ENCODE measurements at regions not wholly inside any gene's neighbourhood (a gene's known extent, or its start where the extent isn't known, plus 50 kb on each side); places are given as distances from the start of the nearest gene placed in this dataset.
A peak's percentile ranks its signal among the peaks of the same experiment; 100 is the strongest.

DNA sequence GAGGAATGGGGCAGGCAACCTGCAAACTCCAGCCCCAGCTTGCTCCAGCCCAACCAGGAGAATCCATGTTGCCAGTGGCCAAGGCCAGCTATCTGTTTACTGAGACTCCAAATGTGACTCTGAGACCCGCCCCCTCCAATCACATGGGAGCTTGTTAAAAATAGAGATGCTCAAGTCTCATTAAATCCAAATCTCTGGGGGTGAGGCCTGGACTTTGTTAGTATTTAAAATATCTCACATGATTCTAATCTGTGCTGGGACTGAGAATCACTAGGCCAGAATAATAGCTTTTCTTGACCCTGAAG is 224.2 kb upstream of the TBL1XR1 start:
- no peaks in the 10 kb centered on the region for H3K79me1 ChIP-seq (ENCODE audit: low read depth, low read length)
- H3K23ac ChIP-seq (ENCODE audit: insufficient read length) = no peak overlapping the region
- H2BK120ac ChIP-seq (replicated peaks; ENCODE audit: low read depth, low read length) = no peak overlapping the region
- FAIRE-seq = no peak
- WGBS, 2 experiments (ENCODE audit: extremely low coverage in 1 of 2, insufficient coverage in 1 of 2, insufficient read length in 1 of 2, insufficient replicate concordance in 2 of 2, low coverage in 1 of 2, low lambda C conversion rate in 2 of 2, missing lambda C conversion rate in 1 of 2) = 72% methylated on average over 1 of the region's 1 CpG; no CpG with 5 or more reads in 1 of the 2 experiments
- no peak overlapping the region for H3K14ac ChIP-seq (ENCODE audit: insufficient read length)
- H3K9ac ChIP-seq (replicated peaks in 1 of 4; ENCODE audit: extremely low read depth in 1 of 4, low read depth in 3 of 4, low read length in 3 of 4) = no peak overlapping the region
- no peak overlapping the region for H3K56ac ChIP-seq (replicated peaks; ENCODE audit: insufficient read length, low read depth, low read length)
- H3K9me3 ChIP-seq (ENCODE audit: insufficient read depth in 2 of 2, low read depth in 1 of 2, low read length in 1 of 2) = no peaks in the 10 kb centered on the region
- no peak overlapping the region for H2BK15ac ChIP-seq (ENCODE audit: low read length)
- H4K5ac ChIP-seq (ENCODE audit: insufficient read length, low read depth, low read length) = no peak overlapping the region
- no peak overlapping the region for H2BK20ac ChIP-seq (ENCODE audit: low read length)
- H3K4ac ChIP-seq (replicated peaks; ENCODE audit: insufficient read length, low read depth, low read length) = no peak overlapping the region
- no peak overlapping the region for H2AK5ac ChIP-seq (ENCODE audit: low read depth, low read length)
- no peak overlapping the region for H4K8ac ChIP-seq (ENCODE audit: extremely low read depth, insufficient read depth, low read length)
- no peak overlapping the region for H3K4me3 ChIP-seq (ENCODE audit: extremely low read depth in 1 of 4, insufficient read depth in 2 of 4, low read depth in 3 of 4, low read length in 4 of 4)
- H2BK12ac ChIP-seq (ENCODE audit: low read depth, low read length) = no peak overlapping the region
- no peak overlapping the region for H2BK5ac ChIP-seq (ENCODE audit: low read depth, low read length)
- H2AFZ ChIP-seq (ENCODE audit: low read length) = 0 out of 2 replicates have a peak overlapping the region, but pooled peaks have one; percentile 76
- ChIA-PET CTCF (ENCODE audit: partially characterized antibody) (interaction anchor here (0.8 kb wide), 1 partner anchor 10 kb away, joined by 3 read pairs; no protein-coding TSS in a partner anchor), POLR2A (ENCODE audit: partially characterized antibody) (no interaction called here)
- H3K18ac ChIP-seq (ENCODE audit: extremely low read depth, low read length) = no peak overlapping the region
- H3K36me3 ChIP-seq (ENCODE audit: control insufficient read depth in 2 of 4, insufficient read depth in 4 of 4, low read length in 3 of 4) = no peaks in the 10 kb centered on the region
- H3K4me1 ChIP-seq (replicated peaks in 1 of 4; ENCODE audit: control insufficient read depth in 3 of 4, insufficient read depth in 4 of 4, low read length in 3 of 4) = 0 out of 7 replicates have a peak, but pooled peaks cover 0 to 3% (median under 1%) of the 10 kb centered on the region in 4 experiments
- no peak overlapping the region for H3K4me2 ChIP-seq (ENCODE audit: insufficient read depth in 1 of 2, low read depth in 2 of 2, low read length in 2 of 2)
- no peaks in the 10 kb centered on the region for H3K79me2 ChIP-seq (ENCODE audit: control insufficient read depth in 1 of 2, insufficient read depth in 2 of 2, low read length in 2 of 2)
- no peak overlapping the region for H4K91ac ChIP-seq (replicated peaks; ENCODE audit: insufficient read length, low read length)
- no peaks in the 10 kb centered on the region for H4K20me1 ChIP-seq (replicated peaks in 1 of 2; ENCODE audit: control insufficient read depth in 1 of 2, insufficient read depth in 2 of 2, low read length in 2 of 2)
- no peaks in the 10 kb centered on the region for H3K27me3 ChIP-seq (replicated peaks in 1 of 4; ENCODE audit: control insufficient read depth in 3 of 4, extremely low read depth in 1 of 4, insufficient read depth in 3 of 4, low read length in 3 of 4)
- no peaks in the 10 kb centered on the region for H3K23me2 ChIP-seq (ENCODE audit: low read depth, low read length)
- DNase-seq (ENCODE audit: low read depth in 1 of 2, low spot score in 2 of 2) = no peak
- no peak overlapping the region for H3K27ac ChIP-seq (ENCODE audit: low read depth, low read length)
- TF ChIP-seq, protein P1, sequence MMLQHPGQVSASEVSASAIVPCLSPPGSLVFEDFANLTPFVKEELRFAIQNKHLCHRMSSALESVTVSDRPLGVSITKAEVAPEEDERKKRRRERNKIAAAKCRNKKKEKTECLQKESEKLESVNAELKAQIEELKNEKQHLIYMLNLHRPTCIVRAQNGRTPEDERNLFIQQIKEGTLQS (IDR thresholded peaks at IDR 0.05; ENCODE audit: insufficient read depth, low read depth, low read length) = no peak
- TF ChIP-seq POU5F1 (IDR thresholded peaks at IDR 0.05; ENCODE audit: low read depth, low read length) = no peak
- TF ChIP-seq MAFK (IDR thresholded peaks at IDR 0.05; ENCODE audit: low read depth, low read length) = no peak
- TF ChIP-seq RAD21 (IDR thresholded peaks at IDR 0.05 in 1 of 2, conservative IDR thresholded peaks at IDR 0.05 in 1 of 2; ENCODE audit: low read depth in 2 of 2, low read length in 2 of 2) = no peak
- TF ChIP-seq CHD1 (IDR thresholded peaks at IDR 0.05; ENCODE audit: low read depth, low read length) = no peak
- no peak for TF ChIP-seq TAF7 (optimal IDR thresholded peaks at IDR 0.05; ENCODE audit: borderline replicate concordance, low read depth, low read length)
- no peak for TF ChIP-seq BRCA1 (IDR thresholded peaks at IDR 0.05; ENCODE audit: low read depth, low read length)
- no peak for TF ChIP-seq PHF8 (conservative IDR thresholded peaks at IDR 0.05; ENCODE audit: low read depth, low read length)
- no peak for TF ChIP-seq SP1 (IDR thresholded peaks at IDR 0.05; ENCODE audit: low read depth, low read length)
- no peak for TF ChIP-seq FOSL1 (IDR thresholded peaks at IDR 0.05; ENCODE audit: insufficient read depth, low read depth, low read length)
- no peak for TF ChIP-seq CBX5 (IDR thresholded peaks at IDR 0.05; ENCODE audit: low read depth, low read length)
- TF ChIP-seq SIX5 (IDR thresholded peaks at IDR 0.05; ENCODE audit: low read depth, low read length) = no peak
- TF ChIP-seq SP2 (IDR thresholded peaks at IDR 0.05; ENCODE audit: low read length) = no peak
- no peak for TF ChIP-seq POLR2A (IDR thresholded peaks at IDR 0.05; ENCODE audit: control extremely low read depth in 1 of 2, low read depth in 2 of 2, low read length in 2 of 2)
- no peak for TF ChIP-seq HDAC6 (IDR thresholded peaks at IDR 0.05; ENCODE audit: low read depth, low read length)
- TF ChIP-seq SIN3A (conservative IDR thresholded peaks at IDR 0.05 in 1 of 2, IDR thresholded peaks at IDR 0.05 in 1 of 2; ENCODE audit: low read depth in 1 of 2, low read length in 2 of 2) = no peak
